G401 (cell line): ENCODE measurements at regions not wholly inside any gene's neighbourhood (a gene's known extent, or its start where the extent isn't known, plus 50 kb on each side); places are given as distances from the start of the nearest gene placed in this dataset.
"Not testable (repeated sequence)": the region's sequence is repeated elsewhere in the genome, so short reads cannot be mapped to it uniquely, and the experiment has no call there.

Experiments used
- DNase-seq: peaks from one replicate; pipeline ENCODE4 v3.0.0-alpha.2; 2015; ENCODE audit warnings: low spot score
- in situ Hi-C: cut with HindIII; loops from 2 replicates; pipeline ENCODE4 v1.10.0; 2016; ENCODE audit warnings: low sequenced_read_pairs, mixed read lengths

DNA sequence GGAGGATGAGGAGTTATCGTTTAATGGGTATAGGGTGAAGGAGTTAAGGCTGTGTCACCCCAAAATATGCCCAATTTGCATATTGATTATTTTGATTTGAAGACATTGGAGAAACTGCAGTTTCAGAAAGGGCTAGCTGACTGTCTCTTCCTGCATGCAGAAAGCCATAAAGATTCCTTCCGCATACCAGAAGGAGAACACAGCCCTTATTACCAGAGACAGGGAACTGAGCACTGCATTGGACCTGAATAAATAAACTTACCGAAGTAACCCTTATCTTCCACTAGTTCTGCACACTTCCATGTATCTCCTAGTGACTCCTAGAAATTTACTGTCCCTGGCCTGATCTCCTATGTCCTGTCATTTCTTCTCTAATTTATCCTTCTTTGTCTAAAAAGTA lies 821.9 kb upstream of the AUTS2 start:
- in situ Hi-C loops = no loop called here

DNA sequence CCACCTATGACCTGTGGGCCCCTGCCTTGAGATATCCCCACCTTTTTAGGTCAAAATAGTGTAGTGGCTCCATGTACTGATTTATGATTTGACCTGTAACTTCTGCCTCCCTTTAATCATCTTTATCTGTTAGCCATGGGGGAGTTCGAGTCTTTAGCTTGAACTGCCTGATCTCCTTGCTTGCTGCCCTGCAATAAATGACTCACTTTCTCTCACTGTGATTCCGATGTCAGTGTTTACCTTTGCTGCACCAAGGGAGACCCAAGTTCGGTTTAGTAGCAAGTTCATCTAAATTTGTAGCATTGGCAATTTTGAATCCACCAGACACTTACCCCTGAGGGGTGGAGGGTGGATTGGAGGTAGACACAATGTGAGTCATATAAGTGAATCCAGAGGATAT lies 814.6 kb upstream of the AUTS2 start:
- no peak for DNase-seq
- in situ Hi-C loops = no loop called here

More for the DNA sequence above, 821.9 kb upstream of the AUTS2 start:
- no peak for DNase-seq

DNA sequence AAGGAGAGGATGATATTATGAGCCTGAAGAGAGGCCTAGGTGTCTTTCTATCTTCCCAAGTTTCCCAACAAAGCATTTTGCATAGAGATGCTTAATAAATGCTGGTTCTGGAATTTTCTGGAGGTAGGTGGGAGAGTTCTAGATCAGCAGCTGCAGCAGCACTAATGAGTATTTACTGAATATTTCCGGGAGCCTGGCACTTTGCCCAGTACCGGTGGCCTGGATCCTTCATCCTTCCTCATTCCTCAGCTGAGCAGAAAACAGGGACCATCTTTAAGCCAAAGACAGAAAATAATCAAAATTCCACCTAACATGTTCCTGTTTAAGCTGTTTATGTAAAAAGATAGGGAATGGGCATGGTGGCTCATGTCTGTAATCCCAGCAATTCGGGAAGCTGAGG lies 813.2 kb upstream of the AUTS2 start:
- in situ Hi-C loops = no loop called here
- DNase-seq = no peak

DNA sequence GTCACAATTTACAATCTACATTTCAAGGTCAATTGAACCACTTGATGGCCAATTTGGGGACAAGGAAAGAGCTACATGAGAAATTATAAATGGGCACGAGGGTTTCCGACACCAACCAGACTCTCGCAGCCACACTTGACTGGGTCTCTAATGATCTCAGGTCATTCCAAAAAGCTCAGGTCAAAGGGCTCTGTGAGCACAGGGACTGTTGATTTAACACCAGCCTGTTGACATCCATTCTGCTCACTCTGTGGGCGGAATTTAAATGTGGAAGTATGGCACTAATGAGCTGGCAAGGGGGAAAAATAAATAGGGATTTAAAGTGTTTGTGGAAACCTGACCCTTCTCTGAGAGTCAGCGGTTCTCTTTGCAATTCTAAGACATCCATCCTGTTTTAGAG lies 810.7 kb upstream of the AUTS2 start:
- DNase-seq = no peak
- in situ Hi-C loops = no loop called here

DNA sequence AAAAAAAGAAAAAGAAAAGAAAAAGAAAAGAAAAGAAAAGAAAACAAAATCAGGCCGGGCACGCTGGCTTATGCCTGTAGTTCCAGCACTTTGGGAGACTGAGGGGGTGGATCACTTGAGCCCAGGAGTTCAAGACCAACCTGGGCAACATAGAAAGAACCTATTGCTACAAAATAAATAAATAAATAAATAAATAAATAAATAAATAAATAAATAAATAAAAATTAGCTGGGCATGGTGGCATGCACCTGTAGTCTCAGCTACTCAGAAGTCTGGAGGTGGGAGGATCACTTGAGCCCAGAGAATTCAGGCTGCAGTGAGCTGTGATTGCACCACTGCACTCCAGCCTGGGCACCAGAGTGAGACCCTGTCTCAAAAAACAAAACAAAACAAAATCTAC lies 809.7 kb upstream of the AUTS2 start:
- in situ Hi-C loops, DNase-seq: not testable (repeated sequence)

DNA sequence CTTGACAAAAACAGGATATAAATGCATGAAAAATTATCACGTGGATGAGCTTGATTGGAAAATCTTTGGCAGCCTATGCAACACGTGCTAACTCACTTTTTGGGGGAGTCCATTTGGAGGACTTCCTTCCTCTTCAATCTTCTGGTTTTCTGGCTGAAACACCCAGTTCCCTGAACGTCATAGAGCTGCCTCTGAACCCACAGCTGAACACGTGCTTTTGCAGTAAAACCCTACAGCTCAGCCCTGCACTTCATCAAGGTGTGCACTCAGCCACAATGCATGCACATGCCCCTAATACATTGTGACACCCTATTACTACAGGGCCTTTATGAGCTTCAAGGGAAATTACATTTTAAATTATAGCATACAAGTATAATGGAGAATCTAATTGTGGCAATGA lies 808.7 kb upstream of the AUTS2 start:
- no peak for DNase-seq
- in situ Hi-C loops = no loop called here

DNA sequence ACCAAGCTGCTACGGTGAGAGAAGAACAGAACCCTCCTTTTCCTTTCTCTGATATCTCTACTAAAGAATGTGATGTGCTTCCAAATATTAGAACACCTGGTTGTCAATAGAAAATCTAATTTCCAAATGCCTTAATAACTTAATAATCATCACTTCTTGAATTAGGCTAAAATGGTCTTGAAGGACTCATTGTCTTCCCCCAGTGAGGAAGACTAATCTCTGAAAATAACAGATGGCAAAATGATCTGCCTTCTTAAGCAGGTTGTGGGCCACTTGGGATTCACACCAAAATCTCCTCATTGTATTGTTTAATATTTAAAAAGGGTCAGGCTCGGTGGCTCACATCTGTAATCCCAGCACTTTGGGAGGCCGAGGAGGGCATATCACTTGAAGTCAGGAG lies 805.9 kb upstream of the AUTS2 start:
- no peak for DNase-seq
- in situ Hi-C loops = no loop called here

DNA sequence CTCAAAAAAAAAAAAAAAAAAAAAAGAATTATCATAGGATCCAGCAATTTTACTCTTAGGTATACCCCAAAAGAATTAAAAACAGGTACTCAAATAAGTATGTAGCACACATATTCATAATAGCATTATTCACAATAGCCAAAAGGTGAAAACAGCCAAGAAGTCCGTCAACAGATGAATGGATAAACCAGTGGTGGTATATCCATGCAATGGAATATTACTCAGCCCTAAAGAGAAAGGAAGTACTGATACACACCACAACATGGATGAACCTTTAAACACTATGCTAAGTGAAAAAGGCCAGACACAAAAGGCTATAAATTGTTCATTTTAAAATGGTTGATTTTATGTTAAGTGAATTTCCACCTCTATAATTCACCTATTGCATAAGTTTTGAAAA lies 804.8 kb upstream of the AUTS2 start:
- in situ Hi-C loops = no loop called here

DNA sequence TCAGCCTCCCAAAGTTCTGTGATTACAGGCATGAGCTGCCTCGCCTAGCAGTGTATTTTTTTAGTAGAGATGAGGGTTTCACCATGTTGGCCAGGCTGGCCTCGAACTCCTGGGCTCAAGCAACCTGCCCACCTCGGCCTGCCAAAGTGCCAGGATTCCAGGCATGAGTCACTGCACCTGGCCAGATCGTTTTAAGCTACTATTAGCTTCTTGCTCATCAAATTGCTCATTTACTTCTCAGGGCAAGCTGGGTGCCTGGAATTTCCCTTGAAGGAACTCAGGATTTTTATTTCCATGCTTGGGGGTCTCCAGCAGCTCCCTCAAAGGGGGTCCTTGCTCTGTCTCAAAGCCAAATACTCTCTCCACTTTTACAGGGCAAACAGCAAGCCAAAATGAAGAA lies 798.0 kb upstream of the AUTS2 start:
- DNase-seq = no peak
- in situ Hi-C loops = no loop called here

More for the DNA sequence above, 804.8 kb upstream of the AUTS2 start:
- DNase-seq = no peak

DNA sequence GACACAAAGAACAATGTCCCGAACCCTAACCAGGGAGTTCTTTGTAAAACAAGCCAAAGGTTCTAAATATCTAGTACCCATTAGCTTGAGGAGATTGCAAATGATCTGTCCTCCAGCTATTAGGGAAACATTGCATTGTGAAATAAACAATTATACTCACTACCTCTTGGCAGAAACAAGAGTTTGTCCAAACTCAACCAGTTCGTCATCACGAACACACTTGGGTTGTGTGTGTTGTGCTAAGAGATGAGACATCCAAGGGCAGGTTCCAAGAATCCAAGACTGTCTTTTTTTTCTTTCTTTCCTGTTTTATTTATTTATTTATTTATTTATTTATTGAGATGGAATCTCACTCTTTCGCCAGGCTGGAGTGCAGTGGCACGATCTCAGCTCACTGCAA lies 793.1 kb upstream of the AUTS2 start:
- in situ Hi-C loops = no loop called here

DNA sequence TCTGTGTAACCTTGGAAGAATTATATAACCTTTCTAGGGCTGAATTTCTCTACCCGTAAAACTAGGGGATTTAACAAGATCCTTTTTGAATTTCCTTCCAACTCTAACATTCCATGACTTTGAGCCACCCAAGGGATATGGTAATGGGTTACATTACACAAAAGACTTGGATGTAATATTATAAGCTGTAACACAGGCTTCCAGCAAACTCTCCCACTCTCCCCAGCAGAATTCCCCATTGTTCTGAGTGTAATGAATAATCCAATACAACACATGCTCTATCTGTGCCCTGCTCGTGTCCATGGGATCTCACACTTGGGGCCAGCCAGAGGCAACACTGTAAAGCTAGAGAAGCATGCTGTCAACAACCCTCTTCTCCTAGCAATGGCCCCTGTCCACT lies 790.6 kb upstream of the AUTS2 start:
- no peak for DNase-seq
- in situ Hi-C loops = no loop called here

More for the DNA sequence above, 793.1 kb upstream of the AUTS2 start:
- DNase-seq = no peak

DNA sequence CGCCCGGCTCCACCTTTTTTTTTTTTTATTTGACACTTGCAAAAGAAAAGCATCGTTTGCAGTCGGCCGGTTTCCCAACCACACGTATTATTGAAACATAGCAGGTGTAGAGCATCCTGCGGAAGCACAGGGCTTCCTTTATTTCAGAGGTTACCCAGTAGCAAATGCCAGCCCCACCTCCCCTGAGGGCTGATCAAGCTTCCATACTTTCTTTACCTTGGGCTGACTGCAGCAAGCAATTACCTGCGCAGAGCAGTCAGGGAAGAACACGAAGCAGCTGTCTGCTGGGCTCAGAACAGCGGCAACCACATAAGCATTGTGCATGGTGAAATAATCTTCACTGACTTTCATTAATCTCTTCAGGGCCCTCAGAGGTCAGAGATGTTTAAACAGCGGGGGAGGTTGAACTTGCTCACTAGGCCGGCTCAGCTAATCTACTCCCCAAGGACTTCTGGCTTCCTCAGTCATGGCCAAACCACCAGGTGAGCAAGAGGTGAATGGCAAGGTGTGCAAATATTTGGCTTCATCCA lies 784.7 kb upstream of the AUTS2 start:
- in situ Hi-C loops = no loop called here
- no peak for DNase-seq

DNA sequence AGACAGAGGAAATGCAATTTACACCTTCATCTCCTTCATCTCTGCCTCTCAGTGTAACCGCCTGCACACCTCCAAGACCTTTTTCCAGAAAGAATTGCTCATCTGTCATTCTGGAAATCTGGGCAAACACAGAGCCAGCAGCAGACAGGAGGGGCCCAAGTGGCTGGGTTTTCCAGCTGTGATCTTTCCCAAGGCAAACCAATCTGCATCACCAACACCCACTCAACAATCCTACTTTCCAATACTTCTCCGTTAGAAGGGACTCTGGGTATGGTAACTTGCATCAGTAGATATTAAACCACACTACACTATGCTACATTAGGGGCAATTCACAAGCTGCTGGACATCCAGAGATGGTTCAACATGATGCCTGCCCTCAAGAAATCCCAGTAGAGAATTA lies 781.8 kb upstream of the AUTS2 start:
- in situ Hi-C loops = no loop called here
- no peak for DNase-seq

DNA sequence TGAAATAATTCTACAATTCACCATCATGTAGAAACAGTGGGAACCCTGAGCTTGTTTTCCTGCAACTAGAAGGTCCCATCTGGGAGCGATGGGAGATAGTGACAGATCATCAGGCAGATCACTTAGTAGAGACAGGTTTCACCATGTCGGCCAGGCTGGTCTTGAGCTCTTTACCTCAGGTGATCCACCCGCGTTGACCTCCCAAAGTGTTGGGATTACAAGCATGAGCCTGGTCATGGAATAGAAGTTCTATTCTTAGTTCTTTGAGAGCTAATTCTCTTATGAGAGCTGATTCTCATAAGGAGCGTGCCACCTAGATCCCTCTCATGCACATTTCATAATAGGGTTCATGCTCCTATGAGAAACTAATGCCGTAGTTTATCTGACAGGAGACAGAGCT lies 778.0 kb upstream of the AUTS2 start:
- DNase-seq = no peak
- in situ Hi-C loops = no loop called here

DNA sequence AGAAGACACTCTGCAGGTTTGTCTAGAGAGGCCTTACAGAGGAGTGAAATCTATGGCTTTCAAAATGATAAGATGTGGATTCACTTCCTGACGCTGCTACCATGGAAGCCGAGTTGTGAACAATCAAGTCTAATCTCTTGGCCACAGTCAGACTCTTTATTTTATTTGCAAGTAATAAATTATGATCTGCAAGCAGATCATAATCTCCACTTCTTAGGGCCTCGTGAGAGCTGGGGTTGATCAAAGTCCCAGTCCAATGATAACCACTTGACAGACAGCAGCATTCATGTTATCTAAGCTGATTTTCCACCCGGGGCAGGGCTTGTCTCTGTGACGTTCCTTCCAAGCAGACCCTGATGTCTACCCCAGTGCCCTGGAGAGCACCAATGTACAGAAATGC lies 776.4 kb upstream of the AUTS2 start:
- DNase-seq = no peak
- in situ Hi-C loops = no loop called here

DNA sequence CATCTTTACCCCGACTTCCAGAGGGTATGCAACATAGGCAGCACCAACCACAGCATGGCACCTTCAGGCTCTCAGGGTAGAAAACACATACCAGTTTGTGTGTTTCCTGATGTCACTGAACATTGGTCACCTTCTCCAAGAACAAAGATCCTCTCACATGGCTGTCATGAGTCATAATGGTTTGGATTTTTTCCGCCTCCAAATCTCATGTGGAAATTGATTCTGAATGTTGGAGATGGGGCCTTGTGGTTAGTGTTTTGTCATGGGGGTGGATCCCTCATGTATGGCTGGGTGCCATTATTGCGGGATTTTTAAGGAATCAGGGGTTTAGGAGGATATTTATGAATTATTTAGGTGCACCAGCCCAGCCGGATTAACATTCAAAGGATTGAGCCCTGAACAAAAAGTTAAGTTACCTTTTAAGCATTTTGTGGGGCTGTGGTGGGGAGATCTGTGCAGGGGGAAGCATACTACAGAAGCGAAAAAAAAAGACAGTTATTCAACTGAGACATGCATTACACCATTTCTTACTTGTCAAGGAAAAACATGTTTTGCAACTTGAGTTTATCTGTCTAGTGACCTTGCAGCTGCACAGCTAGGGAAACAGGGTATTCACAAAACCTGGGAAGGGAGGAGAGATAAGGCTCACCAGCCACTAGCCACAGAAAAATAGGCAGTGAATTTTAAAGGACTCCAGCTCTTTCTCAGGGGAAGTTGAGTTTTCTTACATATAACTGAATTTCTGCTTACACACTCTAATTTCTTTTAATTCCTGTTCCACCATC lies 774.1 kb upstream of the AUTS2 start:
- in situ Hi-C loops = no loop called here
- no peak for DNase-seq

DNA sequence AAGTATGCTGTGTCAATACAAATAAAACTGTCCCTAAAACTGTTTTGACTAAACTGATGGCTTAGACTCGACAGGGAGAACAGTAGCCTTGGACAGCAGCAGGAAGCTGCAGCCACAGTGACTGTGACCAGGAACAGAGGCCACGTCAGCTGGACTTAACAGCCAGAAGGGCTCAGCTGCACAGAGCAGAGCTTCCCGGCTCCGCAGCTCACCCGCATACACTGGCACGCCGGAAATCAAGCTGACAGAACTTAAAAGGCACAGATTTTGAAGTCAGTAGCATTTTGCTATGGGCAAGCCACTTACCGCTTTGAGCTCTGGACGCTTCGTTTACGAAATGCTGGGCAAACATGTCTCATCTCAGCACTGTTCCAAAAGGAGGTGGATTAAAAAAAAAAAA lies 769.7 kb upstream of the AUTS2 start:
- DNase-seq = no peak
- in situ Hi-C loops = no loop called here

DNA sequence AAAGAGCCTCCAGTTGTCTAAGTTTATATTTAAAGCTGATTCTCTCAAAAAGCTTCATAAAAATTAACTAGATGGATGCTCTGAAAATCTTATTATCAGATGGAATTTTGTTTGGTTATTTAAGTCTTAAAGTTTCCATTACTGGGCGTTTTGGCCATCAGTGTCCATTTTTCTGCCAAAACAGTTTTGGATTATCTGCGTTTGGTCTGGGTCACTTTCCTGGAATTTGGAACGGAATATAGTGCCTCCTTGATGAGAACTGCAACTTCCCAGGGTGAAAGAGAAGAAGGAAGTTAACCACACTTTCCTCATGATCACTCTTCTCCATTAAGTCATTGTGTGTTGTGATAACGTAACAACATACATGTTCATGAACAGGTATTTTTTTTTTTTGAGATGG lies 764.9 kb upstream of the AUTS2 start:
- no peak for DNase-seq
- in situ Hi-C loops = no loop called here

DNA sequence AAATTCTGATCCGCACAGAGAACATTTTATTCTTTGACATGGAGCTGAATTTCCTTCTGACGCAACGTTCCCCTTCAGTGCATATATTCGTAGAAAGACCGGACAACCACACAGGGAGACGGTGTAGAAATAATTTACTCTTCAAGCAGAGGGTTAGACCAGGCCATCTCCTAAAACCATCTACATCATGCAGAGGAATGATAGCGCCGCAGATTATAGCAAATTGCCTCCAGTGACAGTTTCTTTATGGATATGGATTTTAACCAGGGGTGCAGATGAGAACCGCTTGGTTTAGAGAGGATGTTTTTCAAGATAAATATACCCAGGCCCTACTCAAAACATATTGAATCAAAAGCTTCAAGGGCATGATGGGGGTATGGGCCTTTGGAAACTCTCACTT lies 759.3 kb upstream of the AUTS2 start:
- in situ Hi-C loops = no loop called here
- DNase-seq = no peak

DNA sequence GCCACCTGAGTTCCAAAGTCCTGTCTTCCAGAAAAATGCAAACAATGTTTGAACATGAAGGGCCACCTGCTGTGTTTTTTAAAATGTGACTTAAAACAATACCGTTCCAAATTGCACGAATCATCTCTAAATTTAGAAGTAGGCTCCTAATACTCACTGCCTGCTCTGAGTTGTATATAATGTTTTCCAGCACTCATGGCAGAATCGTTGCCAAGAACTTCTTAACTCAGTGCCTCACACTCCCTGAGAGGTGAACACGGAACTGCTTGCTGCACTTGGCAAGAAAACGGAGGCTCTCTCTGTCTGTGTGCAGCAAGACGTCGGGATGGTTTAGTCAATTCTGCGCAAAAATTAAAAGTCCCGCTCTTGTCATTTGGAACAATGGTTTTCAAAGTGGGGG lies 757.3 kb upstream of the AUTS2 start:
- in situ Hi-C loops = no loop called here
- DNase-seq = no peak

DNA sequence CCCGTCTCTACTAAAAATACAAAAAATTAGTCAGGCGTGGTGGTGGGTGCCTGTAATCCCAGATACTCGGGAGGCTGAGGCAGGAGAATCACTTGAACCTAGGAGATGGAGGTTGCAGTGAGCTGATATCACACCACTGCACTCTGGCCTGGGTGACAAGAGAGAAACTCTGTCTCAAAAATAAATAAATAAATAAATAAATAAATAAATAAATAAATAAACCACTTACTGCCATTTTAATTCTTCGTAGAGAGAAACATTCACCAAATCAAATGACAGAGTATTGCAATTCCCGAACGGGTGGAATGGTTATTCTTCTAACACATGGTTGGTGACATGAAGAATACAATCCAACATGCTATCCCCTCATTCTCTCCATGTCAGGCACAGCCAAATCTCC lies 754.3 kb upstream of the AUTS2 start:
- in situ Hi-C loops, DNase-seq: not testable (repeated sequence)
